HEK293 (cell line): ENCODE measurements at regions not wholly inside any gene's neighbourhood (a gene's known extent, or its start where the extent isn't known, plus 50 kb on each side); places are given as distances from the start of the nearest gene placed in this dataset.

Experiments
- CTCF ChIA-PET: fragments of 350-600 bp; formaldehyde crosslinking; extraction: SDS; loops from one replicate; lab custom pipeline; 2021; ENCODE audit warnings: antibody characterized with exemption; lab: Yijun Ruan, JAX
- POLR2A ChIA-PET: fragments of 300-600 bp; formaldehyde crosslinking; extraction: SDS; loops from one replicate; lab custom pipeline; 2020; ENCODE audit warnings: antibody characterized with exemption, inconsistent platforms; lab: Yijun Ruan, JAX
- H3K27ac ChIP-seq: fragments of 200-500 bp; sonication (Bioruptor generic); 2 replicates; pipeline ENCODE4 v1.5.1; 2014; ENCODE audit warnings: low read depth, low read length, control low read depth, inconsistent platforms; ENCODE audit errors: extremely low read depth
- H3K36me3 ChIP-seq, 2 experiments: fragments of 200-500 bp in 1 of 2; sonication (Bioruptor generic) in 1 of 2; 1 replicate in 1 of 2; 2 replicates in 1 of 2; pipeline ENCODE4 v1.5.1; 2014 to 2017; ENCODE audit warnings: inconsistent platforms in 2 of 2, low read length in 2 of 2; ENCODE audit not compliant: control insufficient read depth in 2 of 2, insufficient read depth in 1 of 2
- H3K4me1 ChIP-seq: fragments of 200-500 bp; sonication (Bioruptor generic); 2 replicates; pipeline ENCODE4 v1.5.1; 2014; ENCODE audit warnings: mild to moderate bottlenecking, low read length, inconsistent platforms; ENCODE audit not compliant: control insufficient read depth, insufficient read depth
- H3K4me3 ChIP-seq: 2 replicates; pipeline ENCODE4 v1.5.1; 2011; ENCODE audit warnings: low read depth, mild to moderate bottlenecking, control low read depth, low read length, moderate library complexity
- H3K9me3 ChIP-seq: fragments of 200-500 bp; sonication (Bioruptor generic); 2 replicates; pipeline ENCODE4 v1.5.1; 2014; ENCODE audit warnings: low read depth, low read length, inconsistent platforms; ENCODE audit not compliant: control insufficient read depth, insufficient read depth
- IKZF3 ChIP-seq: fragments of 450-650 bp; IDR thresholded peaks from 2 replicates; pipeline ENCODE4 v1.5.0; 2018; ENCODE audit warnings: missing biosample characterization, mild to moderate bottlenecking, missing genetic modification characterization, moderate library complexity
- KLF10 ChIP-seq: fragments of 450-650 bp; IDR thresholded peaks from 2 replicates; pipeline ENCODE4 v1.5.1; 2018; ENCODE audit warnings: missing biosample characterization, mild to moderate bottlenecking, missing genetic modification characterization
- REPIN1 ChIP-seq: fragments of 450-650 bp; formaldehyde crosslinking; IDR thresholded peaks from 2 replicates; pipeline ENCODE4 v1.5.1; 2017; ENCODE audit warnings: missing biosample characterization, missing genetic modification characterization, low read depth
- ZBTB17 ChIP-seq: fragments of 450-650 bp; formaldehyde crosslinking; IDR thresholded peaks from 2 replicates; pipeline ENCODE4 v1.5.1; 2016; ENCODE audit warnings: missing biosample characterization, missing genetic modification characterization
- ZNF140 ChIP-seq: fragments of 450-650 bp; formaldehyde crosslinking; IDR thresholded peaks from 2 replicates; pipeline ENCODE4 v1.5.1; 2016; ENCODE audit warnings: missing biosample characterization, missing genetic modification characterization
- ZNF16 ChIP-seq: fragments of 450-650 bp; formaldehyde crosslinking; IDR thresholded peaks from 2 replicates; pipeline ENCODE4 v1.5.1; 2016; ENCODE audit warnings: low read depth, missing biosample characterization, missing genetic modification characterization
- ZNF174 ChIP-seq: fragments of 450-650 bp; formaldehyde crosslinking; IDR thresholded peaks from 2 replicates; pipeline ENCODE4 v1.5.0; 2017; ENCODE audit warnings: missing biosample characterization, mild to moderate bottlenecking, missing genetic modification characterization
- ZNF214 ChIP-seq: fragments of 450-650 bp; formaldehyde crosslinking; IDR thresholded peaks from 2 replicates; pipeline ENCODE4 v1.5.1; 2017; ENCODE audit warnings: missing biosample characterization, mild to moderate bottlenecking, missing genetic modification characterization, borderline replicate concordance
- ZNF510 ChIP-seq: fragments of 450-650 bp; formaldehyde crosslinking; IDR thresholded peaks from 2 replicates; pipeline ENCODE4 v1.5.1; 2018; ENCODE audit warnings: mild to moderate bottlenecking, missing genetic modification characterization, missing biosample characterization; ENCODE audit not compliant: insufficient replicate concordance
- ZNF549 ChIP-seq: fragments of 450-650 bp; IDR thresholded peaks from 2 replicates; pipeline ENCODE4 v1.5.1; 2018; ENCODE audit warnings: missing biosample characterization, missing genetic modification characterization, mild to moderate bottlenecking, inconsistent platforms, moderate library complexity
- ZNF555 ChIP-seq: fragments of 450-650 bp; formaldehyde crosslinking; conservative IDR thresholded peaks from 2 replicates; pipeline ENCODE4 v1.5.1; 2017; ENCODE audit warnings: missing biosample characterization, mild to moderate bottlenecking, missing genetic modification characterization, inconsistent platforms
- ZNF560 ChIP-seq: fragments of 450-650 bp; formaldehyde crosslinking; IDR thresholded peaks from 2 replicates; pipeline ENCODE4 v1.5.1; 2017; ENCODE audit warnings: missing biosample characterization, missing genetic modification characterization, borderline replicate concordance
- ZNF596 ChIP-seq: fragments of 450-650 bp; IDR thresholded peaks from 2 replicates; pipeline ENCODE4 v1.5.0; 2018; ENCODE audit warnings: missing biosample characterization, mild to moderate bottlenecking, missing genetic modification characterization, moderate library complexity
- ZNF776 ChIP-seq: fragments of 450-650 bp; formaldehyde crosslinking; IDR thresholded peaks from 2 replicates; pipeline ENCODE4 v1.5.0; 2017; ENCODE audit warnings: missing biosample characterization, missing genetic modification characterization, borderline replicate concordance
- ZNF830 ChIP-seq: fragments of 450-650 bp; IDR thresholded peaks from 2 replicates; pipeline ENCODE4 v1.5.0; 2018; ENCODE audit warnings: missing biosample characterization, missing genetic modification characterization, low read depth, mild to moderate bottlenecking, moderate library complexity
- TF ChIP-seq, protein P1 (sequence below): fragments of 450-650 bp; formaldehyde crosslinking; IDR thresholded peaks from 2 replicates; pipeline ENCODE4 v1.5.1; 2016; ENCODE audit warnings: missing biosample characterization, missing genetic modification characterization
- TF ChIP-seq, protein P2 (sequence below): fragments of 450-650 bp; formaldehyde crosslinking; IDR thresholded peaks from 2 replicates; pipeline ENCODE4 v1.5.1; 2017; ENCODE audit warnings: missing biosample characterization, missing genetic modification characterization
- TF ChIP-seq, protein P3 (sequence below): fragments of 450-650 bp; formaldehyde crosslinking; IDR thresholded peaks from 2 replicates; pipeline ENCODE4 v1.5.1; 2016; ENCODE audit warnings: missing biosample characterization, missing genetic modification characterization
- TF ChIP-seq, protein P4 (sequence below): fragments of 450-650 bp; formaldehyde crosslinking; IDR thresholded peaks from 2 replicates; pipeline ENCODE4 v1.5.1; 2016; ENCODE audit warnings: missing biosample characterization, missing genetic modification characterization
- TF ChIP-seq, protein P5 (sequence below): fragments of 450-650 bp; formaldehyde crosslinking; IDR thresholded peaks from 2 replicates; pipeline ENCODE4 v1.5.1; 2016; ENCODE audit warnings: missing biosample characterization, missing genetic modification characterization

DNA sequence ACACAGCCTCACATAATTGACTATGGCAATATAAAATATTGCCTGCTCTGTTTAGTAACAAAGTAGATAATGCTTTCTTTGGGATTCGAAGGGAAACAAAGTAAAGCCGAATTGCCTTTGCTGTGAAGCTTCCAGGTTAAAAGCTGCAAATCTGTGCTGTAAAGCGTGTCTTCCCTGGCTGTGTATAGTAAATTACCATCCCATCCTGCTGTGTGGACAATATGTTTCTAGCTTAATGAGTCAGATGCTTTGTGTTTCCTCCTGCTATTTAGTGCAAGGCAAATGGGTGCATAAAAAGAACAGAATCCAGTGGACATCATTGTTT is 265.1 kb downstream of the SOCS6 start:
- Histone ChIP-seq H3K4me1 (no peaks in the 10 kb centered on the region), H3K27ac (no peak overlapping the region), H3K36me3 (no peaks in the 10 kb centered on the region), H3K4me3 (no peak overlapping the region), H3K9me3 (no peaks in the 10 kb centered on the region)
- ChIA-PET POLR2A (no interaction called here), CTCF (interaction anchor here (3.0 kb wide), 1 partner anchor 62 kb away, joined by 8 read pairs; no protein-coding TSS in a partner anchor)
- TF ChIP-seq ZNF555 (tag by site-specific recombination) (no peak), ZNF510 (no peak), ZNF140 (tag by site-specific recombination) (no peak), ZNF830 (tag by site-specific recombination) (no peak), ZNF174 (no peak), ZNF596 (tag by site-specific recombination) (no peak), ZNF214 (no peak)
- TF ChIP-seq, protein P1, sequence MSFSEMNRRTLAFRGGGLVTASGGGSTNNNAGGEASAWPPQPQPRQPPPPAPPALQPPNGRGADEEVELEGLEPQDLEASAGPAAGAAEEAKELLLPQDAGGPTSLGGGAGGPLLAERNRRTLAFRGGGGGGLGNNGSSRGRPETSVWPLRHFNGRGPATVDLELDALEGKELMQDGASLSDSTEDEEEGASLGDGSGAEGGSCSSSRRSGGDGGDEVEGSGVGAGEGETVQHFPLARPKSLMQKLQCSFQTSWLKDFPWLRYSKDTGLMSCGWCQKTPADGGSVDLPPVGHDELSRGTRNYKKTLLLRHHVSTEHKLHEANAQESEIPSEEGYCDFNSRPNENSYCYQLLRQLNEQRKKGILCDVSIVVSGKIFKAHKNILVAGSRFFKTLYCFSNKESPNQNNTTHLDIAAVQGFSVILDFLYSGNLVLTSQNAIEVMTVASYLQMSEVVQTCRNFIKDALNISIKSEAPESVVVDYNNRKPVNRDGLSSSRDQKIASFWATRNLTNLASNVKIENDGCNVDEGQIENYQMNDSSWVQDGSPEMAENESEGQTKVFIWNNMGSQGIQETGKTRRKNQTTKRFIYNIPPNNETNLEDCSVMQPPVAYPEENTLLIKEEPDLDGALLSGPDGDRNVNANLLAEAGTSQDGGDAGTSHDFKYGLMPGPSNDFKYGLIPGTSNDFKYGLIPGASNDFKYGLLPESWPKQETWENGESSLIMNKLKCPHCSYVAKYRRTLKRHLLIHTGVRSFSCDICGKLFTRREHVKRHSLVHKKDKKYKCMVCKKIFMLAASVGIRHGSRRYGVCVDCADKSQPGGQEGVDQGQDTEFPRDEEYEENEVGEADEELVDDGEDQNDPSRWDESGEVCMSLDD (tag by site-specific recombination): no peak
- TF ChIP-seq, protein P2, sequence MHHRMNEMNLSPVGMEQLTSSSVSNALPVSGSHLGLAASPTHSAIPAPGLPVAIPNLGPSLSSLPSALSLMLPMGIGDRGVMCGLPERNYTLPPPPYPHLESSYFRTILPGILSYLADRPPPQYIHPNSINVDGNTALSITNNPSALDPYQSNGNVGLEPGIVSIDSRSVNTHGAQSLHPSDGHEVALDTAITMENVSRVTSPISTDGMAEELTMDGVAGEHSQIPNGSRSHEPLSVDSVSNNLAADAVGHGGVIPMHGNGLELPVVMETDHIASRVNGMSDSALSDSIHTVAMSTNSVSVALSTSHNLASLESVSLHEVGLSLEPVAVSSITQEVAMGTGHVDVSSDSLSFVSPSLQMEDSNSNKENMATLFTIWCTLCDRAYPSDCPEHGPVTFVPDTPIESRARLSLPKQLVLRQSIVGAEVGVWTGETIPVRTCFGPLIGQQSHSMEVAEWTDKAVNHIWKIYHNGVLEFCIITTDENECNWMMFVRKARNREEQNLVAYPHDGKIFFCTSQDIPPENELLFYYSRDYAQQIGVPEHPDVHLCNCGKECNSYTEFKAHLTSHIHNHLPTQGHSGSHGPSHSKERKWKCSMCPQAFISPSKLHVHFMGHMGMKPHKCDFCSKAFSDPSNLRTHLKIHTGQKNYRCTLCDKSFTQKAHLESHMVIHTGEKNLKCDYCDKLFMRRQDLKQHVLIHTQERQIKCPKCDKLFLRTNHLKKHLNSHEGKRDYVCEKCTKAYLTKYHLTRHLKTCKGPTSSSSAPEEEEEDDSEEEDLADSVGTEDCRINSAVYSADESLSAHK (tag by site-specific recombination): no peak
- TF ChIP-seq, protein P3, sequence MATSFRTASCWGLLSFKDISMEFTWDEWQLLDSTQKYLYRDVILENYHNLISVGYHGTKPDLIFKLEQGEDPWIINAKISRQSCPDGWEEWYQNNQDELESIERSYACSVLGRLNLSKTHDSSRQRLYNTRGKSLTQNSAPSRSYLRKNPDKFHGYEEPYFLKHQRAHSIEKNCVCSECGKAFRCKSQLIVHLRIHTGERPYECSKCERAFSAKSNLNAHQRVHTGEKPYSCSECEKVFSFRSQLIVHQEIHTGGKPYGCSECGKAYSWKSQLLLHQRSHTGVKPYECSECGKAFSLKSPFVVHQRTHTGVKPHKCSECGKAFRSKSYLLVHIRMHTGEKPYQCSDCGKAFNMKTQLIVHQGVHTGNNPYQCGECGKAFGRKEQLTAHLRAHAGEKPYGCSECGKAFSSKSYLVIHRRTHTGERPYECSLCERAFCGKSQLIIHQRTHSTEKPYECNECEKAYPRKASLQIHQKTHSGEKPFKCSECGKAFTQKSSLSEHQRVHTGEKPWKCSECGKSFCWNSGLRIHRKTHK (tag by site-specific recombination): no peak

DNA sequence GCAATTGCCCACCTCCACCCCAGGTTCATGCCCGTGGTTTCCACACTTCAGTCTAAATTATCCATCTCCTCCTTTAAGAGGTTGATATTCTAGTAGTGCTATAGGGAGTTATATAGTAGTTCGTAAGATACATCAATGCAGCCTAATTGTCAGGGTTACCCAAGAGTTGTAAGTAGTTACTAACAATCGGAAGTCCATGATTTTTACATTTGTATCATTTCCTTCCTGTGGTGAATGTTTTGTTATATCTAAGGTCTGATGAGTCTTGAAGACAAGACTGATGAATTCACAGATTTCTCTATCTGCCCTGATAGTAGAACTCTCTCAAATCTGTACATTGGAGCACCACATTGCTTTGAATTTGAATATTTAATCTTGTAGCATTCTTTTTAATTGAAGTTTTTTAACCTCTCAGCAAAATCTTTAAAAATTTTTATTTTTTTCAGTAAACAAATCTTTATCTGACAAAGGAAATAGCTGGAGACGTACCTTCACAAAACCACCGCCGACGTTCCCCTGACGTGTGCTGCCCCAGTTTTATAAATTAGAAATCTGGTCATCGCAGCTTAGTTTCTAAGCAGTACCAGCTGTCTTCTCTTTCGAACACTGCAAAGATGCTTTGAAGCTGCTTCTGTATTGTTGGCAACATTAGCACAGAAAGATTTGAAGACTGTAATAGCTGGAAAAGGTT is 264.5 kb downstream of the SOCS6 start:
- H3K27ac ChIP-seq: no peak overlapping the region
- H3K9me3 ChIP-seq: no peaks in the 10 kb centered on the region
- POLR2A ChIA-PET: no interaction called here
- no peak overlapping the region for H3K4me3 ChIP-seq
- no peaks in the 10 kb centered on the region for H3K36me3 ChIP-seq
- CTCF ChIA-PET: no interaction called here
- no peaks in the 10 kb centered on the region for H3K4me1 ChIP-seq
- no peak for TF ChIP-seq ZNF16 (tag by site-specific recombination)
- TF ChIP-seq KLF10 (tag by site-specific recombination): no peak
- no peak for TF ChIP-seq IKZF3 (tag by site-specific recombination)
- TF ChIP-seq, protein P4, sequence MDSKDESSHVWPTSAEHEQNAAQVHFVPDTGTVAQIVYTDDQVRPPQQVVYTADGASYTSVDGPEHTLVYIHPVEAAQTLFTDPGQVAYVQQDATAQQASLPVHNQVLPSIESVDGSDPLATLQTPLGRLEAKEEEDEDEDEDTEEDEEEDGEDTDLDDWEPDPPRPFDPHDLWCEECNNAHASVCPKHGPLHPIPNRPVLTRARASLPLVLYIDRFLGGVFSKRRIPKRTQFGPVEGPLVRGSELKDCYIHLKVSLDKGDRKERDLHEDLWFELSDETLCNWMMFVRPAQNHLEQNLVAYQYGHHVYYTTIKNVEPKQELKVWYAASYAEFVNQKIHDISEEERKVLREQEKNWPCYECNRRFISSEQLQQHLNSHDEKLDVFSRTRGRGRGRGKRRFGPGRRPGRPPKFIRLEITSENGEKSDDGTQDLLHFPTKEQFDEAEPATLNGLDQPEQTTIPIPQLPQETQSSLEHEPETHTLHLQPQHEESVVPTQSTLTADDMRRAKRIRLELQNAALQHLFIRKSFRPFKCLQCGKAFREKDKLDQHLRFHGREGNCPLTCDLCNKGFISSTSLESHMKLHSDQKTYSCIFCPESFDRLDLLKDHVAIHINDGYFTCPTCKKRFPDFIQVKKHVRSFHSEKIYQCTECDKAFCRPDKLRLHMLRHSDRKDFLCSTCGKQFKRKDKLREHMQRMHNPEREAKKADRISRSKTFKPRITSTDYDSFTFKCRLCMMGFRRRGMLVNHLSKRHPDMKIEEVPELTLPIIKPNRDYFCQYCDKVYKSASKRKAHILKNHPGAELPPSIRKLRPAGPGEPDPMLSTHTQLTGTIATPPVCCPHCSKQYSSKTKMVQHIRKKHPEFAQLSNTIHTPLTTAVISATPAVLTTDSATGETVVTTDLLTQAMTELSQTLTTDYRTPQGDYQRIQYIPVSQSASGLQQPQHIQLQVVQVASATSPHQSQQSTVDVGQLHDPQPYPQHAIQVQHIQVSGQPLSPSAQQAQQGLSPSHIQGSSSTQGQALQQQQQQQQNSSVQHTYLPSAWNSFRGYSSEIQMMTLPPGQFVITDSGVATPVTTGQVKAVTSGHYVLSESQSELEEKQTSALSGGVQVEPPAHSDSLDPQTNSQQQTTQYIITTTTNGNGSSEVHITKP (tag by site-specific recombination): no peak
- TF ChIP-seq ZNF549 (tag by site-specific recombination): no peak
- TF ChIP-seq, protein P5, sequence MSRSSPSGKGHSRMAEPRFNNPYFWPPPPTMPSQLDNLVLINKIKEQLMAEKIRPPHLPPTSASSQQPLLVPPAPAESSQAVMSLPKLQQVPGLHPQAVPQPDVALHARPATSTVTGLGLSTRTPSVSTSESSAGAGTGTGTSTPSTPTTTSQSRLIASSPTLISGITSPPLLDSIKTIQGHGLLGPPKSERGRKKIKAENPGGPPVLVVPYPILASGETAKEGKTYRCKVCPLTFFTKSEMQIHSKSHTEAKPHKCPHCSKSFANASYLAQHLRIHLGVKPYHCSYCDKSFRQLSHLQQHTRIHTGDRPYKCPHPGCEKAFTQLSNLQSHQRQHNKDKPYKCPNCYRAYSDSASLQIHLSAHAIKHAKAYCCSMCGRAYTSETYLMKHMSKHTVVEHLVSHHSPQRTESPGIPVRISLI: no peak
- TF ChIP-seq ZNF776 (tag by site-specific recombination): no peak
- TF ChIP-seq ZBTB17 (tag by site-specific recombination): no peak
- TF ChIP-seq REPIN1 (tag by site-specific recombination): no peak
- no peak for TF ChIP-seq ZNF560 (tag by site-specific recombination)
